ENCODE measurements at regions not wholly inside any gene's neighbourhood (a gene's known extent, or its start where the extent isn't known, plus 50 kb on each side); places are given as distances from the start of the nearest gene placed in this dataset.

- no peak for TF ChIP-seq POLR2A (IDR thresholded peaks at IDR 0.05)
- no peak for TF ChIP-seq CTCF (IDR thresholded peaks at IDR 0.05)
- no peak for TF ChIP-seq EP300 (IDR thresholded peaks at IDR 0.05; ENCODE audit: low read depth)
- TF ChIP-seq POLR2AphosphoS5 (IDR thresholded peaks at IDR 0.05) = no peak
- no peaks in the 10 kb centered on the region for H3K9me3 ChIP-seq
- H3K36me3 ChIP-seq = no peaks in the 10 kb centered on the region
- intact Hi-C loops (cut with DNase I; ENCODE audit: low total_unique reads) (no loop called here), in situ Hi-C loops (cut with MboI; ENCODE audit: low pct_ligation_motif_present in 1 of 4, low pct_unique_long_range_greater_than_20kb in 1 of 4, low sequenced_read_pairs in 3 of 4) (no loop called here)
- DNase-seq = no peak
- H3K4me1 ChIP-seq = peaks cover 0 to 1% (median 0%) of the 10 kb centered on the region in 4 donors
- H3K4me3 ChIP-seq = no peak overlapping the region
- no peak overlapping the region for H3K27ac ChIP-seq
- no peaks in the 10 kb centered on the region for H3K27me3 ChIP-seq
- WGBS, 2 donors (ENCODE audit: low coverage in 1 of 2) = 74 to 88% methylated on average over 2 to 5 of the region's 5 CpGs
Observed at GRCh38 chr10:114708084-114708483, 50.0 kb upstream of the ABLIM1 start.

DNA sequence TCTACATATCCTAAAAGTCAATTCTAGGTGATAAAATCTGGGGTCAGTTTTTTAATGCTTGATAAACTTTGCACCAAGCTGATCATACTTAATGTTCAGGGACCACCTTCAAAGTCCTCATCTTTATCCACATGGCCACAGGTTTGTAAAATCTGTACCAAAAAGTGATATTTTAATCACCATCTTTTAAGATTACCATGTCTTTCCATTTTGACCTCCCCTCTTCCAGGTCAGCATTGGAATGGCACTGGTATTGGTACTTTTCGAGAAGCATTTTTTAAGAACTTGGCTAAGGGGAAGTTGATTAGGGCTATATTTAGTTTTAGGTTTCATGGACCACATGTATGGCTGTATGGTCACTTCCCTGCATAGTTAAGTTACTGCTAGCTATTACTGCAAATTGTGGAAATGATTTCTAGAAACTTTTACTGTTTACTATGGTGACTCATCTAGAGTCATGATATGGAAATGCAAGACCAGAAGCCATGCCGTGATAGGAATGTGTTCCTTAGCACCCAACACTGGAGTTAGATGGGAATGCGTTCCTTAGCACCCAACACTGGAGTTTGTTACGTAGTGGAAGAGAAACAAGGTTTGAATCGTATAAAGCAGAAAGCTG lies 50.8 kb upstream of the ABLIM1 start:
- no peak overlapping the region for H3K4me3 ChIP-seq
- peaks cover 0 to 9% (median under 1%) of the 10 kb centered on the region in 4 donors for H3K4me1 ChIP-seq
- no peak for DNase-seq
- no peaks in the 10 kb centered on the region for H3K36me3 ChIP-seq
- in situ Hi-C loops (cut with MboI; ENCODE audit: low pct_ligation_motif_present in 1 of 4, low pct_unique_long_range_greater_than_20kb in 1 of 4, low sequenced_read_pairs in 3 of 4) = no loop called here
- H3K27me3 ChIP-seq = no peaks in the 10 kb centered on the region
- intact Hi-C loops (cut with DNase I; ENCODE audit: low total_unique reads) = no loop called here
- whole genome bisulfite sequencing, 2 donors (ENCODE audit: low coverage in 1 of 2) = 80% methylated on average over 5 of the region's 5 CpGs
- H3K9me3 ChIP-seq = no peaks in the 10 kb centered on the region
- no peak for TF ChIP-seq POLR2AphosphoS5 (IDR thresholded peaks at IDR 0.05)
- TF ChIP-seq EP300 (IDR thresholded peaks at IDR 0.05; ENCODE audit: low read depth) = no peak
- TF ChIP-seq POLR2A (IDR thresholded peaks at IDR 0.05) = no peak
- no peak for TF ChIP-seq CTCF (IDR thresholded peaks at IDR 0.05)
- H3K27ac ChIP-seq = no peak overlapping the region

DNA sequence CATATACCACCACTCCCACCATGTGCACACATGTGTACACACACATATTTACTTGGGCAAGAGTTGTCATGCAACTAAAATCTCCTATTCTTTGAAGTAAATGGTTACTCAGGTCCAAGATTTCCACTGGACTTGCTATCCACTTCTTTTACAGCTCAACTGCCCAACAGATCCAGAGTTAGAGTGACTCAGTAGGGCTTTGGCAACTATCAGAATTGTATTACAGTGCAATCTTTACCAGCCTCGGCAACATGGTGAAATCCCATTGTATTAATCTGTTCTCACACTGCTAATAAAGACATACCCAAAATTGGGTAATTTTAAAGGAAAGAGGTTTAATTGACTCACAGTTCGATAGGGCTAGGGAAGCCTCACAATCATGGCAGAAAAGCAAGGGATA lies 51.9 kb upstream of the ABLIM1 start:
- no peak for DNase-seq
- no peak overlapping the region for H3K27ac ChIP-seq
- H3K36me3 ChIP-seq = no peaks in the 10 kb centered on the region
- H3K4me3 ChIP-seq = no peak overlapping the region
- in situ Hi-C loops (cut with MboI; ENCODE audit: low pct_ligation_motif_present in 1 of 4, low pct_unique_long_range_greater_than_20kb in 1 of 4, low sequenced_read_pairs in 3 of 4) (no loop called here), intact Hi-C loops (cut with DNase I; ENCODE audit: low total_unique reads) (no loop called here)
- WGBS, 2 donors (ENCODE audit: low coverage in 1 of 2) = 90 to 100% methylated on average over 2 of the region's 2 CpGs
- peaks cover 7 to 20% (median 10%) of the 10 kb centered on the region in 4 donors for H3K4me1 ChIP-seq
- H3K27me3 ChIP-seq = no peaks in the 10 kb centered on the region
- H3K9me3 ChIP-seq = no peaks in the 10 kb centered on the region
- TF ChIP-seq POLR2AphosphoS5 (IDR thresholded peaks at IDR 0.05) (no peak), POLR2A (IDR thresholded peaks at IDR 0.05) (no peak), EP300 (IDR thresholded peaks at IDR 0.05; ENCODE audit: low read depth) (no peak), CTCF (IDR thresholded peaks at IDR 0.05) (no peak)

DNA sequence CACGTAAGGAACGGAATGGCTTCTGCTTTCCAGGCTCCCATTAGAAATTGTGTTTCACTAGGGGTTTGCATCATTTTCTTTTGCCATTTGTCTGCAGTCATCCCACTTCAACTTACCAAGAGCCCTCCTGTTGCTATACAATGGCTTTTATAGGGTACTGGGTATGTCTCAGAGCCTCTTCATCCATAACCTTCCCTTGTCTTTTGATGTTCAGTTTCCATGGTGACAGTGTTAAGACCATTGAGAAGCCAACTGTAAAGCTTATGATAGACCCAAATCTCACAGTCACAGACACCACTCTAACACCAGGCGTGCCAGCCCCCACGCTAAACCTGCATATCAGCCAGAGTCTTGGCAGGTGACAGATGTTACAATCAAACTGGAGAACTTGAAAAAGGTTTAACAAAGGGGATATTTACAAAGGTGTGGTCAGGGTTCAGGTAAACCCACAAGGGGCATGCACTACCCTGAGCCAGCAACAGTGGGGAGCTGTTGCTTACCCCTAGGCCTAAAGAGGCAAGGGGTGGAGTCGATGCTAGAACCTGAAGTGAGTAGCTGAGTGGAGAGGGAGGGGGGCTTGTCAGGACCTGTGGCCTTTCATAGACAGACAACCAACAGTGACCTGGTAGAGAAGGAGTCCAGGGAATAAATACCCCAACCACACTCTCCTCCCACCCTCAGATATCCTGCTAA lies 53.2 kb upstream of the ABLIM1 start:
- no peak for TF ChIP-seq POLR2AphosphoS5 (IDR thresholded peaks at IDR 0.05)
- TF ChIP-seq POLR2A (IDR thresholded peaks at IDR 0.05) = no peak
- no peak for TF ChIP-seq EP300 (IDR thresholded peaks at IDR 0.05; ENCODE audit: low read depth)
- no peak for TF ChIP-seq CTCF (IDR thresholded peaks at IDR 0.05)
- H3K4me3 ChIP-seq = no peak overlapping the region
- in situ Hi-C loops (cut with MboI; ENCODE audit: low pct_ligation_motif_present in 1 of 4, low pct_unique_long_range_greater_than_20kb in 1 of 4, low sequenced_read_pairs in 3 of 4) (no loop called here), intact Hi-C loops (cut with DNase I; ENCODE audit: low total_unique reads) (no loop called here)
- H3K27me3 ChIP-seq = no peaks in the 10 kb centered on the region
- H3K9me3 ChIP-seq = no peaks in the 10 kb centered on the region
- H3K36me3 ChIP-seq = no peaks in the 10 kb centered on the region
- 90 to 100% methylated on average over 1 to 5 of the region's 5 CpGs for WGBS, 2 donors (ENCODE audit: low coverage in 1 of 2)
- no peak overlapping the region for H3K27ac ChIP-seq
- H3K4me1 ChIP-seq = peaks cover 7 to 26% (median 11%) of the 10 kb centered on the region in 4 donors
- no peak for DNase-seq
